HG03095 (cell line): ENCODE measurements at regions not wholly inside any gene's neighbourhood (a gene's known extent, or its start where the extent isn't known, plus 50 kb on each side); places are given as distances from the start of the nearest gene placed in this dataset.
"Not testable (repeated sequence)": the region's sequence is repeated elsewhere in the genome, so short reads cannot be mapped to it uniquely, and the experiment has no call there.

ENCODE experiments used
- ATAC-seq: cut with Tn5 transposase; IDR thresholded peaks from one replicate; pipeline ENCODE4 v1.9.1; 2021; ENCODE audit warnings: moderate library complexity; ENCODE audit not compliant: unreplicated experiment

DNA sequence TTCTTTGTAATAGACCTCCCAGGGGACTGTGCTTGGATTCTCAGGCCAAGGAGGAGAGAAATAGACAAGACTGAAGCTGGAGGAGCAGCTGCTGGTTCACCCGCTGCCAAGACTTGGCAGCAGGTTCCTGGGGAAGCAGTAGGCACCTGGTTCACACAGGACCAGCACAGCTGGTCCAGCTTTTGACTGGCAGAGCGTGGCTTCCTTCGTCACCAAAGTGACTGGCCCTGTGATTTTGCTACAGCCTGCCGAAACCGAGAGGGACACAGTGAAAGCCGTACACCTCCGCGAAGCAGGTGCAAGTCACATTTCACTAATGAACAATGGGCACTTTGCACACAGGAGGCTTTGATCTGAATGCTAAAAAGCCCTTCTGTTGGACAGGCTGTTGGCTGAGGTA is 199.0 kb downstream of the RNF144B start:
- no peak for ATAC-seq

DNA sequence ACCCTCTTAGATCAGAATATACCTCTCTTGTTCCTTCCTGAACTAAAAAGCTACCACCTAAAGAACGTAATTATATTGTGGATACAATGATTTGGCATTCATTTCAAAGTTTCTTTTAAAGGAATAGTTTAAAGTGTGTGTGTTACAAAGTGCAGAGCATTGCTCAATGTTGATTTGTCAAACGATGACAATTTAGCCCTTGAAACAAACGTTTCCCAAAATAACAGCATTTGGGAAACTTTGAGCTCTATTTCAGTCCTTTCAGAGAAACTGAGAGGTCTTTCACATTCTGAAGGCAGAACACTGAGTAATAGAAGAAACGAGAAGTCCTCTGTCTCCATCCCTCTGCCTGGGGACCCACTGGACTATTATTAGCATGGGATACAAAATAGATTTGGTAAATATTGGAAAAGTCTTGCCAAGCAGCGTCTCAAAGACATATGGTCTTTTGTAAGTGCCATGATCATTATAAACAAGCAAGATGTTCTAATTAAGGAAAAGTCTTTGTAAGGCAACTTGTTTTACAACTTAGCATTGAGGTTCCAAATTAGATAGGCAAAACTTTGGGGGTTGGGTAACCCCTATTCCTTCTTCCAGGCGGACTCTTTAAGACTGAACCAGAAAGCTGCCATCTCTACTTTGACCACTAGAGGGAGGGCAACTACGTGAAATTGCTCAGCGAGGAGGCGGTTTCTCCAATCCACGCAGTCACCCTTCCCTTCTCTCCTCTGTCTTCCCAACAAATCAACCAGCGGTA is 208.8 kb downstream of the RNF144B start:
- ATAC-seq = peak; percentile 87

DNA sequence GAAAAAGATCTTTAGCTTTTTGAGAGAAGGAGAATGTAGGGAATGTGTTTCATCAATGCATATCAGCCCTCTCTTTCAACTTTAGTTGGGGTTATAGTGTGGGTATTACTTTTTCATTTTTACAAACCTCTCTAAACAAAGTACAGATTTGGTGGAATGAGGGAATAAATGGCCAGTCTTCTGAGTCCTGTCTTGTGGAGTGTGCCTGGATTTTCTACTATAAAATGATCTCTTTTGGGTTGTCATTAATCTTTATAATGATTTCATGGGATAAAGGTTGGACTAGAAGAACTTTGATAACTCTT is 209.3 kb downstream of the RNF144B start:
- ATAC-seq = no peak

DNA sequence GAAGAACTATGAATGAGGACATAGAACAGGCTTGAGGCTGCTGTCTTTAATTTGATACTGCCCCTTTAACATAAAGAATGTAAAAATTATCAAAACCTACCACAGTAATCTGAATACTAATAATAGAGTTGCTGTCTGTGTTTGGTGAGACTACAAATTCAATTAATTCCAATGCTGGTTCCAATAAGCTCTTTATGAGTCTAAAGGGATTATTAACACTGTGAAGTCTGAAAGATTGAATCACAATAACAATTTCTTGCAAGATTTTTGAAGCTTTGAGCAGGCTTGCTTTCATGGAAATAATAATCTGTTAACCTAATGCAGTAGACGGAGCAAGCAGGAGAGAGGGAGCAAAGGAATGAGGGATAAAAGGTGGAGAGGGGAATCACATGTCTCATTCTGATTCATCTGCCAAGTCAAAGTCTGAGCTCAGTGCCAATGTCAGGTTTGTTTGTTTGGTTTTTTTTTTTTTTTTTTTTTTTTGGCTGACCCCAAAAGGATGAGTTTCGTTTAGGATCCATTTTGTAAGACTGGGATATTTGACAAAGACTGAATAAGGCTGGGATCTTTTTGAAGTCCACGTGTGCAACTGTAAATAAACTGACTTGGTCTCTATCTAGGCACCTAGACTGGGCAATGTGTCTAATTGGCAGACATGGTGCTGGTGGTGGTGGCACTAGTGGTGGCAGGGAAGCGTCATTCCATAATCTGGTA is 211.6 kb downstream of the RNF144B start:
- ATAC-seq = no peak

DNA sequence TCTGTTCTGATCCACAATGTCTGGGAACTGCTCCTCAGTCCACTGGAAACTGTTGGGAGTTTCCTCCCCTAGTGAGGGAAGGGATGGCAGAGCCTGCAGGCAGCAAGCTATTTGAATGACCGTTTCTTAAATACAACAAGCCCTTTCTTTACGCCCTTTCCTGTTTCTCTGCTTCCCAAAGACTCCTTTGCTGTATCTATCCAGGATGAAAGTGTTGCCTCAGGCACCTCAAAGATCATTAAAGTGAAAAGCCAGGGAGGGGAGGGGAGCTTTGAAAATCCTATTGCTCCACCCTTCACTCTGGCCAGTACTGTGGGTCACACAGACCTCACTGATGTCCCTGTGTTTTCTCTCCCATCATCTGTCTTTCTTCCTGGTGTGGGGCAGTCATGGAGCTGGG is 213.1 kb downstream of the RNF144B start:
- ATAC-seq = no peak

DNA sequence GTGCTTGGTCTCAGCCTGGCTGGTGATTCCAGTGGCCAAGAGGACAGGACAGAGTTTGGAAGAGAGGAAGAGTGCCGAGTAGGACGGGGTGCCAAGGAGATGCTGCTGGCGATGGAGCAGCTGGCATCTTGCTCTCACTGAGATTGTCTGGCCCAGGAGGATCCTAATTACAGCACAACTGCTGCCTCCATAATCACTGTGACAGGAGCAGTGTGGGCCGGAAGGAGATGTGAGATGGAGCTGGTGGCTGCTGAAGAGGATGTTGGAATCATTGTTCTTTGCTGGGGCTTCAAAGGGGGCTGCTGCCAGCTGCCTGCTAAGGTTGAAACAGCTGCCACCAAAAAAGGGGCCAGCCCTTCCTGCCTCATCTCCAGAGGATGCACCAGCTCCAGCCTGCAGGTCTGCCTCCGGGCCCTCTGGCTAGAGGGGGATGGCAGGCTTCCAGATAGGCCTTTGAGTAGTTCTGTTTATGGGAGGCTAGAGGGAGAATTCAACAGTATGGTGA is 214.4 kb downstream of the RNF144B start:
- ATAC-seq = no peak

DNA sequence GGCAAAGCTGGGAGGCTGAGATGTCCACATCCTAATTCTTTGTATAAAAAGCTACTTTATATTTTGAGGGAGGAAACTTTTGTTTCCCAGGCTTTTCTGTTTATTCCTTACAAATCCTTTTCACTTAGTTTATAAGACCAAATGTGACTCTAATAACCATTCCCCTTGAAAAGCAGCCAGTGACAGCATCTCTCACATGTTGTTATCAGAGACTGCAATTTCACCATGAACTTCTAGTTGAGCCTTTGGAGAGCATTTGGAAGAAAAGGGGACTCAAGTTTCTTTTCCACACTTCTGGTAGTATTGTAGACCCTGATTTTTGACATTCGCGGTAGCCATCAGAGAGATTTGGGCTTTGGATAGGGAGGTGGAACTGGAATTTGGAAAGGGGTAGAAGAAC is 215.8 kb downstream of the RNF144B start:
- ATAC-seq = no peak

DNA sequence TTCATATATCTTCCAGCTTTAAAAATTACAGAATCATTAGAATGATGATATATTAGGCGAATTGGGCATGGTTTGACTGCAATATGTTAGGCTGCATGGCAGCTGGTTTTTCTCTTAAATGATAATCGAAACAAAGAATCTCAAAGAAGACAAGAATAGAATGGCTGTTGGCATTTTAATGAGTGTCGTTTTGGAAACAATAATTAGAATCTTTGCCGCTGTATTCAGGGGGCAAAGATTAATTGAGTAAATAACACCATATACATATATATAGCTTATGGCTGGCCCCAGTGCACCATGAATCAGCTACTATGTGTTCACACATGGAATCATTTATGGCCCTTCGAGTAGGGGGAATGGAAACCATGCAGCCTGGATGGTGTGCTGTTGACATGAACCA is 216.2 kb downstream of the RNF144B start:
- ATAC-seq = no peak

DNA sequence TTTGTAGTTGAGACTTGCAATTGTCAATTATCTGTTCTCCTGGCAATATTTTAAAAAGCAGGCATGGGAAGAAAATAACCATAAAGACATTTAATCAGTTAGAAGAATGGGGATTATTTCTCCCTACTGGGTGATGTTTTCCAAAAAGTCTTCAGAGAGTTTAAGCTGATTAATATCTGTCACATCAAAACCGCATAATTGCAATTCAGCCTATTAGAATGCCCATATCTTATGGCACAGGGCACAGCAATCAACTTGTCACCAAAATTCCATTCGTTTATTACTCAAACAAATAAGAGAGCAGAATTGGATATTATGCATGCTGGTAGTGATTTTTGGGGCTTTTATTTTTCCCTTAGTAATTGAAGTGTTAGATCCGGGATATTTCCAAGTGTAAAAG is 218.7 kb downstream of the RNF144B start:
- no peak for ATAC-seq

DNA sequence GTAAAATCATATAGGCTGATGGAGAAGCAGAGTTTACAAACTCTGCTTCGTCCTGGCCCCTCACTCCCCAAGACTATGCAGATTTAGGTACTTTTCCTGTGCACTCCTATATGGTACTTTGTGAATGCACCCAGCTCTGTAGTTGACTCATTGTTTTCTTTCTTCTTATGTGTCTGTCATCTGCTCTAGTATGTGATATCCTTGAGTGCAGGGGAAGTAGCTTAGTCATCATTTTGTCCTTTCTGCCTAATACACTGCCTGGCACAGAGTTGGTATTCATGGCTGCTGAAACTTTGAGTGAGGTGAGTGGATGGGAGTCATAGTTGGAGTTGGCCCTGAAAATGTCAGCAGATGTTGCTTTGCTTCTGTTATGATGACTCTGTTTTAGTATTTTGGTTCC is 222.6 kb downstream of the RNF144B start:
- ATAC-seq = no peak

DNA sequence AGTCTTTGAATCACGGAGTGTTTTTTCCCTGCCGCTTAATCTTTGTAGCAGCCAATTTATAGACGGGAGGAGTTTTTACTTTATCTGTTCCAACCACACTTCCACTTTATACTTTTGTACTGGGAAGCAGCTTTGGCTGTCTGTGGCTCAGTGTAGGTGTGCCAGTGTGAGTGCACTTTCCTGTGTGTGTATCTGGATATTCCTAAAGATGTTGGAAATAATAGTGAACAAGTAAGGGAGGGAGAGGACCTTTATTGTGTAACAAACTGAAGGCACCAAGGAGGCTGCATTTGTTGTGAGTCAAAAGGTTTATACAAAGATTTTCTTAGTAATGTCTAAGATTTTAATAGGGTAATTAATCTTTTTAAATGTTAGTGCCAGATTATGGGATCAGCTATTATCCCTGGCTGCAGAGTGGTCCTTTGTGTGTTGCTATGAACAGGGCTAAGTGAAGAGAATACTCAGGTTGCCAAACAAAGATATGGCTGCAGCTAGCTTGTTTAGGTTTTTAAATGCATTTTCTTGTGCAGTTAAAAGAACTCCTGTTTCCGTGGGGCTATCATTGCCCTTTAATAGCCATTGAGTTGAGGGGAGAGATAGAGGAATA is 226.3 kb downstream of the RNF144B start:
- no peak for ATAC-seq

DNA sequence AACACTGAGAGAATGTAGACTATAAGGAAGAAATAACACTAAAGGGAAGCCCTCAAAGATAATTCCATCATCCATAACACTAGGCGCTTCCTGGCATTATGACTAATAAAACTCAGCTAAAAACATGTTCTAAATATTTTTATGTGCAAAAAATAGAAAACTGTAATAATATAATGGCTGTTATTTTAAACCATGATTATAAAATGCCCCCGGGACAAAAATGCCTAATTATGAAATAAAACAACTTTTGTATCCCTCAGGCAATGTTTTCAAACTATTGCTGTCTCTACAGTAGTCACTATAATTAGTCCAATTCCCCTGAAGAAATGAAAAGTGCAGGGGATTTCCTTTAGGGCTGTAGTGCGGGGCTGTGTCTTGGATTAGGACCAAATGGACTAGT is 242.4 kb downstream of the RNF144B start:
- no peak for ATAC-seq

DNA sequence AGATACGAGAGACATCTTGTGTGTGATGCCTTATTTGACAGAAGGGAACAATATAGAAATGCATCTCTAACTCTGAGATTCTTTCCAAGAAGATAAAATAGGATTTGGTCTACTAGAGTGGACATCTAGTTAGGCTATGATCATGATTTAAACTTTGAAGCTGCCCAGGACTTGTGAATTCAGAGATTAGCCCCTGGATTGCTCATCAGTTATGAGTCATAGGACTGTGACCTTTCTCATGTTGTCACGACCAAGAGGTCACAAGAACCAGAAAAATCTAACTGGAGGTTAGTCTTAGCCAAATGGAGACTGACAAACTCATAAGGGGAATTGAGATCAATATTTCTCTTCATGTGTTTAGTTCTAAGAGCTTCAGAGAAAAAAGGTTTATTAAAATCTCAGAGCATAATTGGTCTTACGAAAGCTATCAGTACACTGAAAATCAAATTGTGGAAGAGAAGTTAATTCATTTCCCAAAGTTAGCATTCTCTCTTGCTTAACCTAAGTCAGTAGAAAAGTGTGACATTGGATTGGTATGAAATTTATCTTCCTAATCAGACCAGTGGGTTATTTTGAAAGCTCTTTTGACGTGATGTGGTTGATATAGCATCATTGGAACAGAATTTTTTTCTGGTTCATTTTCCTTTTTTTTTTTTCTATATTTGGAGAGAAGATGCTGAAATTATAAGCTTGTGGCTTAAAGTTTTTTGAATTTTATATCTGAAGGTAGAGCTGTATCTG is 245.7 kb downstream of the RNF144B start:
- no peak for ATAC-seq

DNA sequence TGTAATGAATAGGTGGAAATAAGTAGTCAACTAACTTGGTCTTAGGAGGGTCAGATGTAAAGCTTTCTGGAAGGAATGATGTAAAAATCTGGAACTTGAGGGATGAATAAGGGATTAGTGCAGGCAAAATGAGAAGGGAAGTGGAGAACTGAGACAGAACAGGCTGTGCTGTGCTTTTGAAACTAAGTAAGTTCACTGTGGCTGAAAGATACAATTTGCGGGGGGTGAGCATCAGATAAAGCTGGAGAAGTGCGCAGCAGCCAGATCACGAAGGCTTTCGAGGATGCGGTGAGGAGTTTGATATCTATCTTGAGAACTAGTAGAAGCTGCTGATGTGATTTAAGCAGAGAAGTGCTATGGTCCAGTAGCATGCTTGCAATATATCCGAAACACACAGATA is 247.8 kb downstream of the RNF144B start:
- no peak for ATAC-seq

DNA sequence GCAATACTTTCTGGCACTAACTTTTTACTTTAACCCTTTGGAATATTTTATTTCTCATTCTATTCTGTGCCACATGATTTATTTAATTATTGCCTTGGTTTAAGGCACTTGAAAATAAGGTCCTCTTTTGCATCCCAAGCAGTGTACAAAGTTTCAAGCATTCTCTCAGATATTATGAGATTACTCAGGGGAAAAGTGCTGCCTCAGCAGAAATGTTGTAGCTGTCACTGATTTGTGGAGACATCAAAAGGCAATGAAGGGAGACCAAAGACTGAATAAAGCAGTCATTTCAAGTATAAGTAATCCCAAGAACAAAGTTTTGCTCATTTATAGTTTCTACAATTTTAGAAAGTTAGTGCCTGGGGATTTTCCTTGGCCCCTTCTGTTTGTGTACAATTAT is 253.0 kb downstream of the RNF144B start:
- no peak for ATAC-seq

DNA sequence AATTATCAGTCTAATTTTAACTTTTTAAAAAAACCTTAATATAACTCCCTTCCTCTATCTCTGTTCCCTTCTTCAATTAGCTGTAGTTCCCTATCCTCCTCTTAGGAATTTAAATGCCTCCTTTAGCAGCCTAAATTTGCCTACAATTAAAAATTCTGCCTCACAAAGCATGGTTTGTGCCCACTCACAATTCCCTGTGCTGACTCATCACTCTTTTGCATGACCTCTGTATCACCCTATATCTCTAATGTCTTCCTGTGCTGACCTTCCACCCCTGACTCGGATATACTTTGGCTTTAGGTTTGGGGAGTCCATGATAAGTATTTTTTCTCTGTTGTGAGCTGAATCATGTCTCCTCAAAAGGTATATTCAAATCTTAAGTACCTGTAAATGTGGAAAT is 253.6 kb downstream of the RNF144B start:
- ATAC-seq = no peak

DNA sequence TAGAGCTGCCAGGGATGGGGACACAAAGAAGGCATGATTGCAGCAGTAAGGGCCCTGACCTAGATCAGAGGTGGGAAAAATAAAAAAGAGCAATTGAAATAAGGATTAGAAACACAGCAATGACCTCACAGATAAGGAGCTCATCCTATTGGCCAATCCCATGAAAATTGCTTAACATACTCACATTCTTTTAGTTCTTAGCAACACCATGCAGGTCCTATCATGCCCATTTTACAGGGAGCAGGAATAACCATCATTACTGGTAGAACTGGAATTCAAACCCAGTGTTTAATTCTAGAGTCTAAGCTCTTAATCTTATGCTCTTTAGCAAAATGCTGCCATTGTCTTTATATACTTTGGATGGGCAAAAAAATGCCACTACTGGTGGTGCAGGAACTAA is 267.7 kb downstream of the RNF144B start:
- no peak for ATAC-seq

DNA sequence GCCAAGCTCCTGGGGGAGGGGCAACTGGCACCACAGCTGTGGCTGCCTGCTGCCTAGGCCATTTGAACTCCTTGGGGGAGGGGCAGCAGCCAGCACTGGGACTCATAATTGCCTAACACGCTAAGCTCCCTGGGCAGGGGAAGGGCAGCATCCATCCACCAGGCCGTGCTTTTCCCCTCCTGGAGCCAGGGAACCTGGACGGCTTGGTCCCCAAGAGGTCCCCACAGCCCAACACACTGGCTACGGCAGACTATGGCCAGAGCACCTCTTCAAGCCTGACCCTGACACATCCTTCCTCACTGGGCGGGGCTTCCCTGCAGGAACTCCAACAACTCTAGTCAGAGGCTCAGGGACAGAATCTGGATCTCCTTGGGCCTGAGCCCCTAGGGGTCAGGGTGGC is 269.4 kb downstream of the RNF144B start:
- ATAC-seq = no peak

DNA sequence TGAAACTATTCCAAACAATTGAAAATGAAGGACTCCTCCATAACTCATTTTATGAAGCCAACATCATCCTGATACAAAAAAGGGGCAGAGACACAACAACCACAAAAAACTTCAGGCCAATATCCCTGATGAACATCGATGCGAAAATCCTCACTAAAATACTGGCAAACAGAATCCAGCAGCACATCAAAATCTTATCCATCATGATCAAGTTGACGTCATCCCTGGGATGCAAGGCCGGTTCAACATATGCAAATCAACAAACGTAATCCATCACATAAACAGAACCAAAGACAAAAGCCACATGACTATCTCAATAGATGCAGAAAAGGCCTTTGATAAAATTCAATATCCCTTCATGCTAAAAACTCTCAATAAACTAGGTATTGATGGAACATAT is 272.8 kb downstream of the RNF144B start:
- ATAC-seq = not testable (repeated sequence)

DNA sequence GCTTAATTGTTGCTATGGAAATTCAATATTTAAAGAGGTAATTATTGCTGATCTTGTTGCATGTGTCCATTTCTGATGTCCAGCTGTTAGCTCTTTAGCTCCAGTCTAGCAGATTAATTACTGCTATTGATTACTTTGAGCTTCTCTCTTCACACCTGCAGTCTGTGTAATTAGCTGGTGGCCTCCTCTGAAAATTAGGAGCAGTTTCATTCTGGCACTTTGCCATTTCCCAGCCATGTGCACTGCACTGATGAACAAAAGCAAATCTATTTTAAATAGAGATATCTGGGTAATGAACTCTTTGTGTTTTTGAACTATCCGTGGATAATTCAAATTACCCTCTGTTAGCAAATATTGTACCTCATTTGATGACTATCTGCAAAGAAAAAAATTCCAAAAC is 275.9 kb downstream of the RNF144B start:
- no peak for ATAC-seq

DNA sequence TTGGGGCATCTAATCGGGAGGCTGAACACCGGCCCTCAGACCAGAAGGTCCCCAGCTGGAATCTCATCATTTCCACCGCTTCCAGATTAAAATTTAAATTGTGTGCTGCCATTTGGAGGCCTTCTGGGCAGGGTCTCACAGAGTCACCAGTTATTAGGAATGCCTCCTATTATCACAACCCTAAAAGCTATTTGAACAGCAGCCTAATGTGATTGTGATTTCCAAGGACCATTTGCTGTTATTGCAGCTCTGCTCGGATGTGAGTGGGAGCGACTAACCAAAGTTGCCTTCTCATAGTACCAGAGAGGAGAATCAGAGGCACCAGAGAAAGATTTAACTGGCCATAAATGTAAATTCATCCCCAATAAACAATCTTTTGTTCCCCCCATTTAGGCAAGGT is 277.3 kb downstream of the RNF144B start:
- ATAC-seq = no peak

DNA sequence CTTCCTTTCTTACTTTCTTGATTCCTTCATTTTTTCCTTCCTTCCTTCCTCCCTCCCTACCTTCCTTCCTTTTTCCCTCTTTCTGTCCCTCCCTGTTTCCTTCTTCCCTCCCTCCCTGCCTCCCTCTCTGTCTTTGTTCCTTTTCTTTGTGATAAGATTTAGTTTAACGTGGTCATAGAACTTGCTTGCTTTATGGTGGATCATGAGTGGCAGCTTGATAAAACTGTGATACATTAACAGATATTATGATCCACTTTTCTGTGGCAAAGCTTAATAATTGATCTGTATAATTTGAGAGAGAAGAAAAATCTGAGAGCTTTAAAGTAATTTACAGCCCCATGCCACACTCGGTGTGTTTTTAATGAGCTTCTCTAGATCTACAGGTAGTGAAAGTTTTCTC is 280.5 kb downstream of the RNF144B start:
- ATAC-seq = no peak
